Endothelial cell (in vitro differentiated cells): ENCODE measurements at regions not wholly inside any gene's neighbourhood (a gene's known extent, or its start where the extent isn't known, plus 50 kb on each side); places are given as distances from the start of the nearest gene placed in this dataset.

ENCODE experiments used
- DNase-seq: peaks from one replicate; pipeline ENCODE4 v3.0.0; 2021; ENCODE audit warnings: low spot score
- H3K27ac Mint-ChIP-seq: one replicate; pipeline ENCODE4 v1.8.0; 2021; ENCODE audit warnings: mixed read lengths, inconsistent platforms; ENCODE audit not compliant: unreplicated experiment
- H3K27me3 Mint-ChIP-seq: one replicate; pipeline ENCODE4 v1.8.0; 2021; ENCODE audit warnings: mild to moderate bottlenecking, moderate library complexity, mixed read lengths, inconsistent platforms; ENCODE audit not compliant: unreplicated experiment
- H3K36me3 Mint-ChIP-seq: one replicate; pipeline ENCODE4 v1.8.0; 2021; ENCODE audit warnings: mild to moderate bottlenecking, low read depth, mixed read lengths, inconsistent platforms; ENCODE audit not compliant: unreplicated experiment
- H3K4me1 Mint-ChIP-seq: one replicate; pipeline ENCODE4 v1.8.0; 2021; ENCODE audit warnings: mild to moderate bottlenecking, mixed read lengths, inconsistent platforms; ENCODE audit not compliant: unreplicated experiment
- H3K4me3 Mint-ChIP-seq: one replicate; pipeline ENCODE4 v1.8.0; 2021; ENCODE audit warnings: mild to moderate bottlenecking, mixed read lengths, inconsistent platforms; ENCODE audit not compliant: unreplicated experiment
- H3K9me3 Mint-ChIP-seq: one replicate; pipeline ENCODE4 v1.8.0; 2021; ENCODE audit warnings: mixed read lengths, inconsistent platforms; ENCODE audit not compliant: unreplicated experiment
- TF ChIP-seq, protein P1 (sequence below): fragments of 200-600 bp; sonication (generic); IDR thresholded peaks from one replicate; pipeline ENCODE4 v1.5.0; 2021; ENCODE audit warnings: antibody characterized with exemption; ENCODE audit not compliant: unreplicated experiment

DNA sequence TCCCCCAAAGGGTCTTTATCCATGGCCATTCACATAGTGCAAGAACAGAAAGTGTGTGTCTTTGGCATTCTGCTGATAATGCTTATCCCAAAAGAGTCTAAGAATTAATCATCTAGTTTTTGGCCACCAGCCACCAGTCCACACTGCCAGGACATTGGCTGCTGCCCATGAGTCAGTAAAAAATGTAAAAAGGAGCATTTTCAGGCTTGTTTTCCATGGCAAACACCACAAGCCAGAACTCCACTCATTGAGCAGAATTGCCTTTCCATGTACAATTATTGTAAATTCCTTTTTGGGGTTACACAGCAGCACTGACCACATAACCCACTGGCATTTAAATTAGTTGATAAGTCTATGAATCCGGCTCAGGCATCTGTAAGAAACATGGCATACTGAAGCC, 89.2 kb upstream of the PRDX4 start:
- H3K27me3 Mint-ChIP-seq: no peaks in the 10 kb centered on the region
- TF ChIP-seq, protein P1, sequence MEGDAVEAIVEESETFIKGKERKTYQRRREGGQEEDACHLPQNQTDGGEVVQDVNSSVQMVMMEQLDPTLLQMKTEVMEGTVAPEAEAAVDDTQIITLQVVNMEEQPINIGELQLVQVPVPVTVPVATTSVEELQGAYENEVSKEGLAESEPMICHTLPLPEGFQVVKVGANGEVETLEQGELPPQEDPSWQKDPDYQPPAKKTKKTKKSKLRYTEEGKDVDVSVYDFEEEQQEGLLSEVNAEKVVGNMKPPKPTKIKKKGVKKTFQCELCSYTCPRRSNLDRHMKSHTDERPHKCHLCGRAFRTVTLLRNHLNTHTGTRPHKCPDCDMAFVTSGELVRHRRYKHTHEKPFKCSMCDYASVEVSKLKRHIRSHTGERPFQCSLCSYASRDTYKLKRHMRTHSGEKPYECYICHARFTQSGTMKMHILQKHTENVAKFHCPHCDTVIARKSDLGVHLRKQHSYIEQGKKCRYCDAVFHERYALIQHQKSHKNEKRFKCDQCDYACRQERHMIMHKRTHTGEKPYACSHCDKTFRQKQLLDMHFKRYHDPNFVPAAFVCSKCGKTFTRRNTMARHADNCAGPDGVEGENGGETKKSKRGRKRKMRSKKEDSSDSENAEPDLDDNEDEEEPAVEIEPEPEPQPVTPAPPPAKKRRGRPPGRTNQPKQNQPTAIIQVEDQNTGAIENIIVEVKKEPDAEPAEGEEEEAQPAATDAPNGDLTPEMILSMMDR: no peak
- no peak overlapping the region for H3K27ac Mint-ChIP-seq
- no peaks in the 10 kb centered on the region for H3K36me3 Mint-ChIP-seq
- peaks cover 12% of the 10 kb centered on the region for H3K4me1 Mint-ChIP-seq
- no peak overlapping the region for H3K4me3 Mint-ChIP-seq
- DNase-seq: no peak
- H3K9me3 Mint-ChIP-seq: no peaks in the 10 kb centered on the region

DNA sequence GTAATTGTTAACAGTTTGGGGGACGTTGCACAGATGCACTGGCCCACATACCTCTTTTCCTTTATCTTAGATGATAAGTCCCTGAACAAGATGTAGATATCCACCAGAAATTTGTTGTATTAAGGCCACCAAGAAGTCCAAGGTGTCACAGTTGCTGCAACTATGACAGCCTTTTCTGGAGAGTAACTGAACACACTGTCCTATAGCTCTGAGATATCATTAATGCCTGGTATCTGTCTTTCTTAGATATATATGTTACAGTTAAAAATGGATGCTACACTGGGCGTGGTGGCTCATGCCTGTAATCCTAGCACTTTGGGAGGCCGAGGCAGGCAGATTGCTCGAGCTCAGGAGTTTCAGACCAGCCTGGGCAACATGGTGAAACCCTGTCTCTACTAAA, 77.8 kb upstream of the PRDX4 start:
- H3K27me3 Mint-ChIP-seq: no peaks in the 10 kb centered on the region
- no peaks in the 10 kb centered on the region for H3K4me1 Mint-ChIP-seq
- no peaks in the 10 kb centered on the region for H3K36me3 Mint-ChIP-seq
- no peak for DNase-seq
- TF ChIP-seq, protein P1: no peak
- H3K27ac Mint-ChIP-seq: no peak overlapping the region
- H3K9me3 Mint-ChIP-seq: no peaks in the 10 kb centered on the region
- H3K4me3 Mint-ChIP-seq: no peak overlapping the region

DNA sequence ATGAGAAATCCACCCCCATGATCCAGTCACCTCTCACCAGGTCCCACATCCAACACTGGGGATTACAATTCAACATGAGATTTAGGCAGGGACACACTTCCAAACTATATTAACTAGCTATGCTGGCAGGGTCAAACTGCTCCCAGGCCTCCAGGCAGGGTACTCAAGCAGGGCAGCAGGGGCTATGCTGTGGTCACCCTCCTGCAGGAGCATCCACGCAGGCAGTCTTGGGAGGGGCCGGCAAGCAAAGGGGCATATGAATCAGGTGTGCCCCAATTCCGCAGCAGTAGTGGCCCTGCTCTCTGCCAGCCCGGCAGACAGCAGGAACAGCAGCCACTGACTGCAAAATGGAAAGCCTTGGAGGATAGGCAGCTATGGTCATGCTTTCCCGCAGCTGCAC, 74.6 kb upstream of the PRDX4 start:
- Mint-ChIP-seq H3K27ac (no peak overlapping the region), H3K9me3 (no peaks in the 10 kb centered on the region), H3K4me1 (no peaks in the 10 kb centered on the region)

DNA sequence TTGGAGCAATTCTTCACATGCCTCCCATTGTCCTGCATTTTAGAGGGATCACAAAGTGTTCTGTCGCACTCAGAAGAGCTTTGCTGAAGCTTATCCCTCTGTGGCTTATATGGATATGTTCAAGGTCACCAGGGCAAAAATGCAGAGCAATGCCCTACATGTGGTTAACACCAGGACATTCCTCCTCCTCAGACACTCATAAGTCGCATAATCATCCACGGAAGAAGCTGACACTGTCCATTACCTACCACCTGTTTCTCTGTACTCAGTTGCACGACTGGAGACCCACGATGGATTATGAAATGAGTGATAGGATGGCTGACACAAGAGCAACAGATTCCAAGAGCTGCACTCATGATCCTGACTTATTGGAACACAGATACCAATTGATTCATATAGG, 68.7 kb upstream of the PRDX4 start:
- TF ChIP-seq, protein P1: no peak
- no peaks in the 10 kb centered on the region for H3K9me3 Mint-ChIP-seq
- DNase-seq: no peak
- H3K4me3 Mint-ChIP-seq: no peak overlapping the region
- no peaks in the 10 kb centered on the region for H3K4me1 Mint-ChIP-seq
- no peaks in the 10 kb centered on the region for H3K27me3 Mint-ChIP-seq
- no peak overlapping the region for H3K27ac Mint-ChIP-seq
- no peaks in the 10 kb centered on the region for H3K36me3 Mint-ChIP-seq

More for the DNA sequence above, 74.6 kb upstream of the PRDX4 start:
- TF ChIP-seq, protein P1: no peak
- H3K4me3 Mint-ChIP-seq: no peak overlapping the region
- H3K36me3 Mint-ChIP-seq: no peaks in the 10 kb centered on the region
- H3K27me3 Mint-ChIP-seq: no peaks in the 10 kb centered on the region
- no peak for DNase-seq

DNA sequence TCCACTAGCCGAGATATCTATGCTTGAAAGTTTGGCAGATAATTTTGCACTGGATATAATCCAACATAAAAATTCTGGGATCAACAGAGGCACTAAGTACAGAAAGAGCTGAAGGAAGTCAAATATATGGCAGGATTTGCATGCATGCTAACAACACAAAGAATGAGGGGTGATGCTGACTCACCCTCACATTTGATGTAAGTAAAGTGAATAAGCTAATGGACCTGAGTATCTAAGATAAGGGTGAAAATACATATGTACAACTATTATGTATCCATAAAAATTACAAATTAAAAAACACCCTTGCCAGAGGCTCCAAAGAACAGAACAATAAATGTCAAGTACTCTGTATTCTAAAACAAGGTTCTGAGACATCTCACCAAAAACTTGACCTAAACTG, 63.8 kb upstream of the PRDX4 start:
- Mint-ChIP-seq H3K27ac (no peak overlapping the region), H3K36me3 (no peaks in the 10 kb centered on the region)

More for the DNA sequence above, 63.8 kb upstream of the PRDX4 start:
- Mint-ChIP-seq H3K4me1 (peaks cover 7% of the 10 kb centered on the region), H3K27me3 (no peaks in the 10 kb centered on the region), H3K9me3 (no peaks in the 10 kb centered on the region), H3K4me3 (no peak overlapping the region)
- DNase-seq: no peak
- TF ChIP-seq, protein P1: no peak
